Hepatocyte (in vitro differentiated cells): ENCODE measurements at regions not wholly inside any gene's neighbourhood (a gene's known extent, or its start where the extent isn't known, plus 50 kb on each side); places are given as distances from the start of the nearest gene placed in this dataset.

Experiments
- DNase-seq: peaks from one replicate; pipeline ENCODE4 v3.0.0-alpha.2; 2016; ENCODE audit warnings: low spot score
- H2AFZ ChIP-seq: fragments of 200-600 bp; sonication (generic); 2 replicates; pipeline ENCODE4 v1.6.0; 2016; ENCODE audit warnings: antibody characterized with exemption, mild to moderate bottlenecking
- H3K27ac ChIP-seq: fragments of 200-600 bp; sonication (generic); 2 replicates; pipeline ENCODE4 v1.5.1; 2016; ENCODE audit warnings: mild to moderate bottlenecking
- H3K27me3 ChIP-seq: fragments of 200-600 bp; sonication (generic); 2 replicates; pipeline ENCODE4 v1.6.1; 2016
- H3K36me3 ChIP-seq: fragments of 200-600 bp; sonication (generic); replicated peaks from 2 replicates; pipeline ENCODE4 v1.5.1; 2016; ENCODE audit warnings: low read depth; ENCODE audit not compliant: insufficient read depth
- H3K4me1 ChIP-seq: fragments of 200-600 bp; sonication (generic); 2 replicates; pipeline ENCODE4 v1.5.1; 2016; ENCODE audit warnings: mild to moderate bottlenecking, moderate library complexity; ENCODE audit not compliant: insufficient read depth
- H3K4me2 ChIP-seq: fragments of 200-600 bp; sonication (generic); 2 replicates; pipeline ENCODE4 v1.6.0; 2016
- H3K4me3 ChIP-seq: fragments of 200-600 bp; sonication (generic); 2 replicates; pipeline ENCODE4 v1.5.1; 2016; ENCODE audit warnings: mild to moderate bottlenecking
- H3K79me2 ChIP-seq: fragments of 200-600 bp; sonication (generic); 2 replicates; pipeline ENCODE4 v1.6.0; 2017; ENCODE audit warnings: mild to moderate bottlenecking
- H3K9me2 ChIP-seq: fragments of 200-600 bp; sonication (generic); replicated peaks from 2 replicates; pipeline ENCODE4 v1.6.0; 2017; ENCODE audit warnings: mild to moderate bottlenecking; ENCODE audit not compliant: insufficient read depth
- H3K9me3 ChIP-seq: fragments of 200-600 bp; sonication (generic); 2 replicates; pipeline ENCODE4 v1.5.1; 2016; ENCODE audit warnings: low read depth, mild to moderate bottlenecking
- H4K20me1 ChIP-seq: fragments of 200-600 bp; sonication (generic); 2 replicates; pipeline ENCODE4 v1.6.0; 2016; ENCODE audit warnings: mild to moderate bottlenecking; ENCODE audit not compliant: insufficient read depth, poor library complexity, severe bottlenecking
- CTCF ChIP-seq: fragments of 200-600 bp; sonication (generic); IDR thresholded peaks from 2 replicates; pipeline ENCODE4 v1.5.1; 2016; ENCODE audit warnings: antibody characterized with exemption, mild to moderate bottlenecking; ENCODE audit not compliant: poor library complexity
- EZH2 ChIP-seq: fragments of 200-600 bp; sonication (generic); IDR thresholded peaks from 2 replicates; pipeline ENCODE4 v1.6.1; 2016; ENCODE audit warnings: antibody characterized with exemption, mild to moderate bottlenecking, borderline replicate concordance
- EZH2phosphoT487 ChIP-seq: fragments of 200-600 bp; sonication (generic); IDR thresholded peaks from one replicate; pipeline ENCODE4 v1.6.1; 2018; ENCODE audit warnings: antibody characterized with exemption, mild to moderate bottlenecking, low read depth, moderate library complexity; ENCODE audit not compliant: unreplicated experiment, severe bottlenecking
- WGBS: methylation state at CpG from one replicate; pipeline ENCODE4 v1.1.6; 2016; ENCODE audit warnings: low lambda C conversion rate; ENCODE audit errors: missing lambda C conversion rate; 5-methylcytosine and 5-hydroxymethylcytosine counted together

DNA sequence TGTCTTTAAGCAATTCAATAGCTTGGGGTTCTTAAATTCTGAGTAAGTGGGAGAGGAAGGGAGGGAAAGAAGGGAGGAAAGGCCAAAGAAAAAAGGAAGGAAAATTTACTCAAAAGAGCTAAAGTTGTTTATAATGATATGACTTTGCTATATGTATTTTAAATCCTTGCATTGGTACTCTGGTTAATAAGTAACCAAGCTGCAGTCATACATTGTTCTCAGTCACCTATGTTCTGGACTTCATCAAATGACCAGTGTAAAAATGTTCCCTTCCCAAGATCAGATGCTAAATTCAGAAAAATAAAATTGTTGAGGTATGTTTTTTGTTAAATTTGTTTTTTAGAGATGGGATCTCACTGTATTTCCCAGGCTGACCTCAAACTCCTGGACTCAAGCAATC lies 259.9 kb upstream of the CPNE8 start:
- no peak for DNase-seq
- H4K20me1 ChIP-seq, result no peaks in the 10 kb centered on the region
- H3K79me2 ChIP-seq, result no peaks in the 10 kb centered on the region
- no peaks in the 10 kb centered on the region for H3K9me3 ChIP-seq
- no peaks in the 10 kb centered on the region for H3K4me1 ChIP-seq
- no peaks in the 10 kb centered on the region for H3K9me2 ChIP-seq
- no peak for TF ChIP-seq CTCF
- TF ChIP-seq EZH2, result no peak
- TF ChIP-seq EZH2phosphoT487, result no peak
- no peak overlapping the region for H2AFZ ChIP-seq
- no peaks in the 10 kb centered on the region for H3K36me3 ChIP-seq
- H3K4me2 ChIP-seq, result no peak overlapping the region
- no peak overlapping the region for H3K4me3 ChIP-seq
- no peak overlapping the region for H3K27ac ChIP-seq
- H3K27me3 ChIP-seq, result no peaks in the 10 kb centered on the region

- Histone ChIP-seq H3K9me3 (no peaks in the 10 kb centered on the region), H3K9me2 (no peaks in the 10 kb centered on the region), H3K27me3 (no peaks in the 10 kb centered on the region), H2AFZ (no peak overlapping the region), H3K79me2 (no peaks in the 10 kb centered on the region), H3K27ac (no peak overlapping the region), H3K36me3 (no peaks in the 10 kb centered on the region), H3K4me3 (no peak overlapping the region), H3K4me2 (no peak overlapping the region), H3K4me1 (no peaks in the 10 kb centered on the region), H4K20me1 (no peaks in the 10 kb centered on the region)
- DNase-seq, result no peak
- 73% methylated on average over 4 of the region's 4 CpGs for WGBS
- TF ChIP-seq EZH2phosphoT487 (no peak), CTCF (no peak), EZH2 (no peak)
Observed at GRCh38 chr12:39161465-39162085, 256.2 kb upstream of the CPNE8 start.

GRCh38 chr12:39157696-39158342 lies 252.4 kb upstream of the CPNE8 start:
- WGBS, result 84% methylated on average over 5 of the region's 5 CpGs
- no peak overlapping the region for H3K27ac ChIP-seq
- H3K4me3 ChIP-seq, result no peak overlapping the region

More at GRCh38 chr12:39157696-39158342, 252.4 kb upstream of the CPNE8 start:
- H3K27me3 ChIP-seq, result no peaks in the 10 kb centered on the region
- no peaks in the 10 kb centered on the region for H4K20me1 ChIP-seq
- no peaks in the 10 kb centered on the region for H3K36me3 ChIP-seq
- H3K4me2 ChIP-seq, result no peak overlapping the region
- no peaks in the 10 kb centered on the region for H3K4me1 ChIP-seq
- no peak overlapping the region for H2AFZ ChIP-seq
- H3K9me2 ChIP-seq, result no peaks in the 10 kb centered on the region
- DNase-seq, result no peak
- no peaks in the 10 kb centered on the region for H3K9me3 ChIP-seq
- TF ChIP-seq CTCF (no peak), EZH2 (no peak), EZH2phosphoT487 (no peak)
- H3K79me2 ChIP-seq, result no peaks in the 10 kb centered on the region
